AG10803 (cell line): ENCODE measurements at regions not wholly inside any gene's neighbourhood (a gene's known extent, or its start where the extent isn't known, plus 50 kb on each side); places are given as distances from the start of the nearest gene placed in this dataset.

Source experiments
- DNase-seq: peaks from one replicate; pipeline ENCODE4 v3.0.0; 2010; ENCODE audit warnings: low read depth
- H3K4me3 ChIP-seq: 2 replicates; pipeline ENCODE4 v1.5.1; 2011; ENCODE audit warnings: mild to moderate bottlenecking, low read length, control low read depth
- CTCF ChIP-seq: conservative IDR thresholded peaks from 2 replicates; pipeline ENCODE4 v1.5.1; 2011; ENCODE audit warnings: mild to moderate bottlenecking, low read length, control low read depth, inconsistent platforms

- no peak overlapping the region for H3K4me3 ChIP-seq
- no peak for DNase-seq
- no peak for TF ChIP-seq CTCF
These were observed 63.8 kb upstream of the ETS2 start for GRCh38 chr21:38741950-38742256.

DNA sequence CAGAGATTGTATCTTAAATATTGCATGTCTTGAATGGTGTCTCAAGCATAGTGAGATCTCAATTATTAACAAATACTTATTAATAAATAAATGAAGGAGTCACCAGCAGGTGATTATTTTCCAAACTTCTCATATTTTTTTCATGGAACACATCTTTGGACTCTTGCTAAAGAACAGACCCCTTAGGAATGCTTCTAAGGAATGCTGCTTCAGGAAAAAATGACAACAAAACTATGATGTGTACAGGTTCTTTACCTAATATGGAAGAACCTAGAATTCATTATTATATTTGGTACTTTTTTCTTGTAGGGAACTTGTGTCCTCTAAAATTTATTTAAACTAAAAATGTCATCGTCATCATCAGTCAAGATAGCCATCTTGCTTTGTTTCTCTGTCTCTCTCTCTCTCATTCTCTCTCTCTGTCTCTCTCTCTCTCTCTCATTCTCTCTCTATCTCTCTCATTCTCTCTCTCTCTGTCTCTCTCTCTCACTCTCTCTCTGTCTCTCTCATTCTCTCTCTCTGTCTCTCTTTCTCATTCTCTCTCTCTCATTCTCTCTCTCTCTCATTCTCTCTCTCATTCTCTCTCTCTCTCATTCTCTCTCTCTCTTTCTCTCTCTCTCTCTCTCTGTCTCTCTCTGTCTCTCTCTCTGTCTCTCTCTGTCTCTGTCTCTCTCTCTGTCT lies 63.0 kb upstream of the ETS2 start:
- no peak overlapping the region for H3K4me3 ChIP-seq
- no peak for DNase-seq
- TF ChIP-seq CTCF = no peak

DNA sequence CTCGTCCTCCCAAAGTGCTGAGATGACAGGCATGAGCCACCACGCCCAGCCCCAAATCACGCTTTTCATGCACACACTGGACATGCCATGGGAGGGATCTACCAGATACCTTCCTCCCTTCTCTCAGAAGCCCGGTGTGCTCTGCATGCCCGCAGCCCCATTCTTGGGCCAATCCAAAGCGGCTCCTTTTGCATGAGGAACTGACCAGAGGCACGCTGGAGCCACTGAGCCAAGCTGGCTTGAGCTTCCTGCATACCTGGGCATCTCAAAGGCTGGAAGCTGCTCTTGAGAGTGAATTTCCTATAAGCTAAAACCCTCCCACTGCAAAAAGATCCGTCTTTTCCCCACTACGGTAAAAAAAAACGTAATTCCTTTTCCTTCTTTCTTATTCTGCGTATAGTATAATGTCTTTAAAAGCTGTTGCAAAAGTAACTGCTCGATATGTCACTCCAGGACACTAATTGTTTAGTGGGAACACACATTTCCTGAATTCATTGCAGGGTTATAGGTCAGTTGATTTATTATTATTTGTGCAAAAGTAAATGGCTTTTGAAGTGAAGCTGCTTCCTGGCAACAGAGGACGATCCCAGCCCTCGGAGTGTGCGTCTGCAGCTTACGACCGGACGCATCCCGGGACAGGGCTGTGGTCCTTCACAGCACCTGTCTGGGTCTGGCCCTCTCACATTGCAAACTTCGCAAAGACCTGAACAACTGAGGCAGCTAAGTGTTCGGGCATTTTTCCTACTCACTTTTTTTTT lies 61.8 kb upstream of the ETS2 start:
- TF ChIP-seq CTCF = no peak
- no peak for DNase-seq
- no peak overlapping the region for H3K4me3 ChIP-seq

GRCh38 chr21:38744861-38745260 lies 60.9 kb upstream of the ETS2 start:
- DNase-seq = no peak
- TF ChIP-seq CTCF = no peak
- H3K4me3 ChIP-seq = no peak overlapping the region

DNA sequence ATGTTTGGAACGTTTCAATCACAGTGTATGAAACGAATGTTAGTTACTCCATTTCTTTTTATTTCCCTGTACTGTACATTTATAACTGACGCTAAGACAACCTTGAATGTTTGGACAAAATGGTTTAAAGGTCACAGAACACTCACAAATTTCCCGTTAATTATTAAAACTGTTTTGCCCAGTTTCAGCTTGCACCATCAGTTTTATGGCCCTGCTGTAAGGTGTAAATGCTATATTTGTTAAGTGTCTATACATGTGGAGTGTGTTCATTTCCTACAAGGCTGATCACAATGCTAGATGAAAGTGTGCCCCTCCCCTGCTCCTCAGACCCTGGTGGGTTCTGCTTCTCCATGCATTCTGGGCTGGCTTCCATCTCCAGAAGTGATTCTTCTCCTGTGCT lies 57.9 kb upstream of the ETS2 start:
- TF ChIP-seq CTCF = no peak

DNA sequence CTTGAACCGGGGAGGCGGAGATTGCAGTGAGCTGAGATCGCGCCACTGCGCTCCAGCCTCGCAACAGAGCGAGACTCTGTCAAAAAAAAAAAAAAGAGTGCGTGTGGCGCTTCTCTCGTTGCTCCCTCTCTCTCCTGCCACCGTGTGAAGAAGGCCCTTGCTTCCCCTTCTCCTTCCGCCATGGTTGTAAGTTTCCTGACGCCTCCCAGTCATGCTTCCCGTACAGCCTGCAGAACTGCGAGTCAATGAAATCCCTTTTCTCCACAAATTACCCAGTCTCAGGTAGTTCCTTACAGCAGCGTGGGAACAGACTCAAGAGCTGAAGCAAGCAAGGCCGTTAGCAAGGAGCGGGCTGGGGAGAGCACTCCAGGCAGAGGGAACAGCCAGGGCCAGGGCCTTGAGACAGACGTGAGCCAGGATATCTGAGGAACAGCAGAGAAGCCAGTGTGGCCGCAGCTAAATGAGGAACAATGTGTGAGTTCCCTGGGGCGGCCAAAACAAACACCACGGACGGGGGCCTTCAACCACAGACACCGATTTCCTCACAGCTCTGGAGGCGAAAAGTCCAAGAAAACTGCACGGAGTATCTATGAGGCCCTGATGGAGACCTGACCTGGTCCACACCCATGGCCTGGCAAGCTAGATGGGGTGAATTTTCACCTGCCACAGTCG lies 54.2 kb upstream of the ETS2 start:
- no peak overlapping the region for H3K4me3 ChIP-seq
- TF ChIP-seq CTCF = no peak
- DNase-seq = no peak

More for the DNA sequence above, 57.9 kb upstream of the ETS2 start:
- no peak overlapping the region for H3K4me3 ChIP-seq
- no peak for DNase-seq
